ENCODE measurements at regions not wholly inside any gene's neighbourhood (a gene's known extent, or its start where the extent isn't known, plus 50 kb on each side); places are given as distances from the start of the nearest gene placed in this dataset.
"Not testable (repeated sequence)": the region's sequence is repeated elsewhere in the genome, so short reads cannot be mapped to it uniquely, and the experiment has no call there.

DNA sequence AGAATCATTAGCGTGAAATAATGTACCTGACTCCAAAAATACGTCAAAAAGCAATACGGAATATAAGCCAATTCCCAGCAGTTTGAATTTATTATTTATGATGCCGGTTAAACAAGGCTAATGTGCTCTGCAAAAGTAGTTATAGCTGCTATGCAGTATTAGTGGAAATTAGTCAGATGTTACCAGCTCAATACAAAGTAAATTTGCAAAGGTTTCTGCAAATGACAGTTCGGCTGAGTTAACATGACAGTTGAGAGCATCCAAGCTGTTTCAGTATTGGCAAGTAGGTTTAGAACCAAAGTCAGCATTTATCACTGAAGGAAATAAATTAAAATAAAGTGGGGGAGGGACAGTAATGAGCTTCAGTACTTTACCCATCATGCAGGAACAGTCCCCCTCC lies 1665.8 kb upstream of the FLRT2 start:
- no peak for DNase-seq

- no peak for DNase-seq
Observed at GRCh38 chr14:83867566-83868225, 1662.2 kb upstream of the FLRT2 start.

- DNase-seq: no peak
Observed at GRCh38 chr14:83870546-83871270, 1659.2 kb upstream of the FLRT2 start.

DNA sequence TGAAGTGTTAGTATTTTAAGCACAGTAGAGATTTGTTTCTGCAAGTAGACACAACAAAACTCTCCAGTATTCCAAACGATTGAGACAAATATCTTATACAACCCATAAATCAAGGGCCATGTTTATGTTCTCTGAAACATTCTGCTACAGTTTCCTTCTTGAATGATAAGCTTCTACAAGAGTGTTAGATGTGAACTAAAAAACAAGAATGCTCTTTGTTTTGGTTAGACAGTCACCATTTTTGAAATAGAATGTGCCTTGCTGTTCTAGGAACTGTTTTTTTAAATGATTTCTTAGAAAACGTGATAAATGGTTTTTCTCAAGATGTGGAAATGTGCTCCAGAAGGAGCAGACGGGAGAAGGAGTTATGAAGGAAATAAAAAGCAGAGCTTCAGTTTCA lies 1656.3 kb upstream of the FLRT2 start:
- DNase-seq: no peak

DNA sequence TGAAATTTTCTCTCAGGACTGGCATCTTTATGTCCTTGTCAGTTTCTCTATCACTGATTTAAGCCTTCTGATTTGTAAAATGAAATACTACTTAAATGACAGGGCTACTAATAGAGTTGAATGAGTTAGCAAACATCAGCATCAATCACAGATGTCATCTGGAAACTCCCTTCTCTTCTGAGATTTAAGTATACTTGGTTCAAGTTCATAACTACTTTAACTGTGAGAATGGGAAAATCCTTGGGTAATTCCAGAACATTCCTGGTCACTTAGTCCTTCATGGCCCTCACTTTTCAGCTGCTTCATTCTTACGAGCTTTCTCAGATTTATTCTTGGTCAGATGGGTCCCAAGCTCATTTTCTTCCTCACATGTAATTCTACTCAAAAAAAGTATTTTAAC lies 1655.3 kb upstream of the FLRT2 start:
- DNase-seq: no peak

DNA sequence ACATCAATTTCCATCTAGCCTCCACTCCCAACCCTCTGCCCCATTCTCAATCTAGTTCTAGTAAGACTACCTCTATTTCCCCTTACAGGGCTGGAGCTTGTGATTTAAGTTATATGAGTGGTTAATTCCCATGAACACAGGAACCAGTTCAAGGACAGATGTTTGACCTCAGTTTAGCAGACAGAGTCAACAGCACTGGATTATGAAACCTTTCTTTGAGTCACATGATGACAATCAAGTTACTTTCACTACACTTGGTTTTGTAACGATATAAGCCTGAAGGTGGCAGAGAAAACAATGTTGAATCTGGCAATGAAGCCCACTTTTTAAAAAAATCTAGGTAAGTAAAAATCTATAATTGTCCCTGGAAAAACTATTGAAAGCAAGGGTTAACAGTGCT lies 1646.2 kb upstream of the FLRT2 start:
- no peak for DNase-seq

GRCh38 chr14:83885837-83886293 lies 1644.1 kb upstream of the FLRT2 start:
- no peak for DNase-seq

DNA sequence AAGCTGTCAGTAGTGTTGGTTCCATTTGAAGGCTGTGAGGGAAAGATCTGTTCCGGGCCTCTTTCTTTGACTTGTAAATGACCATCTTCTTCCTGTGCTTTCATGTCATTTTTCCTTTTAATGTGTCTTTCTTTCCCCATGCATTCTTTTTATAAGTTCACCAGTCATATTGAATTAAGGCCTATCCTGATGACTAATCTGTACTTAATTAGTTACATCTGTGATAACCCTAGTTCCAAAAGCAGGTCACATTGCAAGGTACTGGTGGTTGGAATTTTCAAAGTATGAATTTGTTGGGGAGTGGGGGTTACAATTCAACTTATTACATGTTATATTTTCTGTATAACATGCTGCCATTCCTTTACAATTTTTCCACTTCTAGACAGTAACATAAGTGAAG lies 1642.1 kb upstream of the FLRT2 start:
- no peak for DNase-seq

DNA sequence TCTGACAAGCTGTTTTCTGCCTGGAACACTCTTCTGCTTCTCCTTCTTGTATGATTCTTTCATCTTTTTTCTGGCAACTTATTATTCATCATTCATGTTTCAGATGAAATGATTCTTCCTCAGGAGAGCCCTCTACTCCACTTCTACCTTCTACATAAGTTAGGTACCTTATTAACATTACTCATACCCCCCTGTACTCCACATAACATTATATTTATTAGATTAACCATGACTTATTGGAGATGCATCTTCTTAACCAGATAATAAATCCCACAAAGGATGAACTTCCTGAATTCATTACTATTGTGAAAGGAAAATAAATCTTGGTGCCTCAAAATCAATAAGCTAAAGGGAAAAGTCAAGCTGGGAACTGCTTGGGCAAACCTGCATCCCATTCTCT lies 1636.5 kb upstream of the FLRT2 start:
- DNase-seq: no peak

- no peak for DNase-seq
Observed at GRCh38 chr14:83894568-83894967, 1635.4 kb upstream of the FLRT2 start.

DNA sequence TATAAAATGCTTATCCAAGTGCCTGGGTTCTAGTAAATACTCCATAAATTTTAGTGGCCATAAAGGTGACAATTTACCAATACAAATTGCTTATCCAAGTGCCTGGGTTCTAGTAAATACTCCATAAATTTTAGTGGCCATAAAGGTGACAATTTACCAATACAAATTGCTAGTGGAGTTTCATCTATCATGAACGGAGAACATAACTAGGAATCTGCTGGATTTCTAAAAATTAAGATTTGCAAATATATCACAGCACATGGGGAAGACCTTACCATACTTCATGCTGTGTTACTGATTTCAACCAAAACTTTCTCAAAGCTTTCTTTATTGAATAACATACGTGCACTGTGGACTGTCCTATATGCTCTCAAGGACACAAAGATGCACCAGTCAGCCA lies 1631.4 kb upstream of the FLRT2 start:
- DNase-seq: not testable (repeated sequence)

DNA sequence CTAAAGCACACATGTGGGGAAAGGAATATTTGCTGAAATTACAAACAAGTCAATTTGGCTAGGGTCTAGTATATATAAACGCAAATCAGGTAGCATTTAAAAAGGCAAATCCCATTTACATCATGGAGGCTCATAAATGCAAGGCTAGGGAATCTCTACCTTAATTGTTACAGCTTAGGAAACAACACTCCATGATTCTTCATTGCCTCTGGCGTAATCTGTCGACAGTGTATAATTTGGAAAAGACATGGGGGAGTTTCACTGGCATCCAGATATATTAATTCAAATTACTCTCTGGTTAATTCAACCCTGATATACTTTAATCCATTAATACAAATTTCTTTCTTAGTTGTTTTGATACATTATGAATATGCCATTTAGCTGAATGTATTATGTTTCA lies 1630.2 kb upstream of the FLRT2 start:
- DNase-seq: no peak

GRCh38 chr14:83905157-83905556 lies 1624.8 kb upstream of the FLRT2 start:
- DNase-seq: no peak

DNA sequence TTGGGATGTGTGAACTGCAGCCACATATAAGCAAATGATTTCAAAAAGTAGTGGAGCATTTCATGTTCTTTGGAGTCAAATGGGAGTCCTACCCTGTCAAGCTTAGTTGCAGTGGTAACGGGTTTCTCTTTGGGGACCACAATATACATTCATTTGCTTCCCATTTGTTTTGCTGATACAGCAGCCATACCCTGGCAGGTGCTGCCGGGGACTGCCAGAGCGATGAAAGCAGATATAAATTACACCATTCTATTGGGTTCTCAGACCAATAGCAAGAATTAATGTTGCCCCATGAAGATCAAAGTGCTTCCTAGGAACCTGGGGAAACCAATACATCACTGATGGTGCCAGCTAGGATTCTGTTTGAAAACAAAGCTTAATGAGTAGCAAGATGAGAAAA lies 1621.5 kb upstream of the FLRT2 start:
- DNase-seq: no peak

DNA sequence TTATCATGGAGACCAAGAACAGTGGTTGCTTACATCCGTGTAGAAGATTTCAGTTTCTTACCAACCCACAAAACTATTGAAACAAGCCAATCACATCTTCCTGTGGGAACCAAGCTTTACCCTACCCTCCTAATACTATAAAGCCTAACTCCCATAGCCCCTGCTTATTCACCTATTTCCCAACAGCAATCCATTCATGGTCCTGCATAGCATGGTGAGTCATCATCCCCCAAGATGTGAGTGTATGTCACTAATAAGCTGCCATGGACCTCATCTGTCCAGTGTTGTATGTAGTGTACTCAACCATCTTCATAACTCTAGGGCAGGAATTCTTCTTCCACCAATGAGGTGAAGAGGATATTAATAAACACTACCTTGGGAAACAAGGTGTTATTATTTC lies 1620.4 kb upstream of the FLRT2 start:
- no peak for DNase-seq

DNA sequence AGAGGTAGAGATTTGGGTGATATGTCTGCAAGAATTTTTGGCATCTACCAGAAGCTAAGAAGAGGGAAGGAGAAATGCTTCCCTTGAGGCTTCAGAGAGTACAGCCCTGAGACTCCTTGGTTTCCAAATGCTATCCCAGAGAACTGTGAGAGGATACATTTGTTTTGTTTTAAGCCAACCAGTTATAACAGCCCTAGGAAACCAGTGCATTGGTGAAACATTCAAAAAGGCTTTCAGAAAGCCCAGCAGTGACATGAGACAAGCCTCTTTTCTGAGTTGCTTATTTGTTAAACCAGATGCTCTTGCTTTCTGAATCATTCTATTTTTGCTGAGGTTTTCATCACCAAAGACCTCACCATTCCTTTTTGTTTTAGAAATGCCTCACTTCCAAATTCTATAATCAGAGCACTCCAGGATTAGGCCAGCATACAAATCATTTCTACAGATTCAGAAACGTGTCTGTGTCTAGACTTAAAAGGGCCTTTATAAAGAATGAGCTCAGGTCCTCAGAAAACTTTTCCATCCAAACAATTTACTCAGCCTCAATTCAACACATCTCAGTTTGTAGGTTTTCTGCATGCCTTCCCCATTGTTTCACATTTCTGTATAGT lies 1617.8 kb upstream of the FLRT2 start:
- no peak for DNase-seq

DNA sequence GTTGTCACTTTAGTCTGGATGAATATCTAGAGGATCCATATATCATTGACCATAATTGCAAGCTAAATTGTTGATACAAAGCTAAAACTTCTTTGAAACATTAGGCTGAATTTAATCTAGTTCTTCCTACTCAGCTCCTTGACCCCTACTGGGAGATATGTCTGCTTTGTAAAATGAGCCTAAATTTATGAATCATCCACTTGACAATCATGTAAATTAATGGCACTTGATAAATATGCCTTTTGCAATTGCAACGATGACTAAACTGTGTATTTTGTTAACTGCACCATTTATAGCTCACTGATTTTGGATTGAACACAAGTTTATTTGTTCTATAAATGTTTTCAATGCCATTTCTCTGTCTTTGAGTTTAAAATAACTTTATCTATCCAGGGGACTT lies 1616.5 kb upstream of the FLRT2 start:
- DNase-seq: no peak

GRCh38 chr14:83918546-83918945 lies 1611.4 kb upstream of the FLRT2 start:
- no peak for DNase-seq

GRCh38 chr14:83919675-83920074 lies 1610.3 kb upstream of the FLRT2 start:
- not testable (repeated sequence) for DNase-seq

- DNase-seq: no peak
Observed at GRCh38 chr14:83923842-83924241, 1606.1 kb upstream of the FLRT2 start.

DNA sequence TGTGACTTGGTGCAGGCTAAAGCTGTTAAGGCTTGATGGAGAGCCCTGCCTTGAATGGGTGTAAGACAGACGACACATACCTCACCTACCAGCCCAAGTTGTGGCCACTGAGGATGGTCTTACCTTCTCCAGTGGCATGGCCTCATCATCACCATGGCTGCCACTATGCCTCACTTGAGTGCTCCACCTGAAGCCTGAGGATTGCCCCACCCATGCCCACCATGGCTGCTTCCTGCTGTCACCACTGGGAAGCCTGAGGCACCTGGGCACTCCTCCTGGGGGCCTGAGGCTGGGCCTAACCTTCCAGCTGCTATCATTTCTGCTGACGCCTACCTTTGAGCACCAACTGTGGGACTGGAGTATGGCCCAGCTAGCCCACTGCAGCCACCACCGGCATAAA lies 1605.7 kb upstream of the FLRT2 start:
- no peak for DNase-seq

DNA sequence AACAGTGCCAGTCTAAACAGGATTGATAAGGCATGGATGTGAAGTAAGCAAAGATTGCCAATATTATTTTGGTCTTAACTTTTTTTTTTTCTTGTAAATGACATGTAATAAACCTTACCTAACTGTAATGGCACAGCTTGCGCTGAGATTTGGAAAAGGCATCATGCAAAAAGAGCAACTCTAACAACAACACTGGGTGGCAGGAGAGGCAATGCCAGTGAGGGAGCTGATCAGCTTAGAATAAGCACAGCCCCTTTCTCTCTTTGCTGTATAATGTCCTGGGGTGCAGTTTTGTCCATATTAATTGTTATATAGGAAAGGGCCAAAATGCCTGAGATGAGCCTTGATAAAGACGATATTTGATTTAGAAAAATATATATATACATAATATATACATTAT lies 1589.7 kb upstream of the FLRT2 start:
- no peak for DNase-seq

DNA sequence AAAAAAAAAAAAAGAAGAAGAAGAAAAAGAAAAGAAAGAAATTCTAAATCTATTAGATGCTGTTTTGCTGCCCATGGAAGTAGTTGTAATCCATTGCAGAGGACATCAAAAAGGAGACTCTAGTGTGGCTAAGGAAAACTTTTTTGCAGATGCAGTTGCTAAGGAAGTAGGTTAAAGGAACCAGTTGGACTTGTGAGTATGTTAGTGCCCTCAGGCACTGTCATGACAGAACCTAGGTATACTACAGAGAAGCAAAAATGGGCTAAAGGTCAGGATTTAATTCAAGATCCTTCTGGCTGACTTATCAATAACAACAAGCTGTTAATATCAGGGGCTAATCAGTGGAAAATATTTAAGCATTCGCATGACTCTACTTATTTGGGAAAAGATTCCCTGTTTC lies 1571.6 kb upstream of the FLRT2 start:
- DNase-seq: no peak
